OCI-LY1 (cell line): ENCODE measurements at regions not wholly inside any gene's neighbourhood (a gene's known extent, or its start where the extent isn't known, plus 50 kb on each side); places are given as distances from the start of the nearest gene placed in this dataset.

ENCODE experiments used
- H2AFZ ChIP-seq: fragments of 200-600 bp; sonication (generic), shearing (Covaris generic); 2 replicates; pipeline ENCODE4 v1.6.0; 2014; ENCODE audit warnings: antibody characterized with exemption, mild to moderate bottlenecking, low read length
- H3F3A ChIP-seq: fragments of 200-600 bp; sonication (generic), shearing (Covaris generic); 2 replicates; pipeline ENCODE4 v1.6.0; 2014; ENCODE audit warnings: mild to moderate bottlenecking, antibody characterized with exemption, low read length, moderate library complexity; ENCODE audit not compliant: insufficient read depth
- H3K27ac ChIP-seq: fragments of 200-600 bp; sonication (generic); 2 replicates; pipeline ENCODE4 v1.5.1; 2014; ENCODE audit warnings: low read length, mixed run types, mild to moderate bottlenecking, low read depth; ENCODE audit not compliant: poor library complexity, severe bottlenecking
- H3K27me3 ChIP-seq: fragments of 200-600 bp; sonication (generic); 2 replicates; pipeline ENCODE4 v1.6.0; 2014; ENCODE audit warnings: antibody characterized with exemption, mild to moderate bottlenecking, low read length, moderate library complexity; ENCODE audit not compliant: insufficient read depth
- H3K36me3 ChIP-seq: fragments of 200-600 bp; sonication (generic); 2 replicates; pipeline ENCODE4 v1.6.1; 2014; ENCODE audit warnings: mild to moderate bottlenecking, antibody characterized with exemption, low read length, moderate library complexity, mixed read lengths; ENCODE audit not compliant: insufficient read depth
- H3K4me1 ChIP-seq: fragments of 200-600 bp; sonication (generic); 2 replicates; pipeline ENCODE4 v1.5.1; 2014; ENCODE audit warnings: mild to moderate bottlenecking, low read length, moderate library complexity; ENCODE audit not compliant: insufficient read depth, severe bottlenecking
- H3K4me2 ChIP-seq: fragments of 200-600 bp; sonication (generic), shearing (Covaris generic); 2 replicates; pipeline ENCODE4 v1.6.1; 2014; ENCODE audit warnings: low read length
- H3K4me3 ChIP-seq: fragments of 200-600 bp; sonication (generic); 2 replicates; pipeline ENCODE4 v1.5.1; 2014; ENCODE audit warnings: low read length, low read depth, mild to moderate bottlenecking, mixed read lengths; ENCODE audit not compliant: poor library complexity, severe bottlenecking
- H3K79me2 ChIP-seq: fragments of 200-600 bp; shearing (Covaris generic); 2 replicates; pipeline ENCODE4 v1.6.1; 2016; ENCODE audit warnings: mixed run types, low read length, mixed read lengths; ENCODE audit not compliant: insufficient read depth
- H3K9ac ChIP-seq: fragments of 200-600 bp; sonication (generic), shearing (Covaris generic); 2 replicates; pipeline ENCODE4 v1.6.1; 2014; ENCODE audit warnings: mild to moderate bottlenecking, low read length, mixed read lengths
- H3K9me2 ChIP-seq: fragments of 200-600 bp; sonication (generic), shearing (Covaris generic); 2 replicates; pipeline ENCODE4 v1.6.1; 2014; ENCODE audit warnings: low read depth, mild to moderate bottlenecking, low read length, mixed read lengths
- H3K9me3 ChIP-seq: fragments of 200-600 bp; shearing (Covaris generic); 2 replicates; pipeline ENCODE4 v1.6.1; 2014; ENCODE audit warnings: low read length, mixed read lengths
- H4K20me1 ChIP-seq: fragments of 200-600 bp; sonication (generic), shearing (Covaris generic); 2 replicates; pipeline ENCODE4 v1.6.0; 2016; ENCODE audit warnings: mild to moderate bottlenecking, low read length; ENCODE audit not compliant: insufficient read depth
- CTCF ChIP-seq: fragments of 200-600 bp; sonication (generic), shearing (Covaris generic); IDR thresholded peaks from 2 replicates; pipeline ENCODE4 v1.5.1; 2017; ENCODE audit warnings: mild to moderate bottlenecking, antibody characterized with exemption, low read length, moderate library complexity, mixed read lengths
- EZH2 ChIP-seq: fragments of 200-600 bp; sonication (generic), shearing (Covaris generic); IDR thresholded peaks from 2 replicates; pipeline ENCODE4 v1.8.0; 2017; ENCODE audit warnings: borderline replicate concordance, mixed run types, mild to moderate bottlenecking, antibody characterized with exemption, low read length, moderate library complexity, mixed read lengths

DNA sequence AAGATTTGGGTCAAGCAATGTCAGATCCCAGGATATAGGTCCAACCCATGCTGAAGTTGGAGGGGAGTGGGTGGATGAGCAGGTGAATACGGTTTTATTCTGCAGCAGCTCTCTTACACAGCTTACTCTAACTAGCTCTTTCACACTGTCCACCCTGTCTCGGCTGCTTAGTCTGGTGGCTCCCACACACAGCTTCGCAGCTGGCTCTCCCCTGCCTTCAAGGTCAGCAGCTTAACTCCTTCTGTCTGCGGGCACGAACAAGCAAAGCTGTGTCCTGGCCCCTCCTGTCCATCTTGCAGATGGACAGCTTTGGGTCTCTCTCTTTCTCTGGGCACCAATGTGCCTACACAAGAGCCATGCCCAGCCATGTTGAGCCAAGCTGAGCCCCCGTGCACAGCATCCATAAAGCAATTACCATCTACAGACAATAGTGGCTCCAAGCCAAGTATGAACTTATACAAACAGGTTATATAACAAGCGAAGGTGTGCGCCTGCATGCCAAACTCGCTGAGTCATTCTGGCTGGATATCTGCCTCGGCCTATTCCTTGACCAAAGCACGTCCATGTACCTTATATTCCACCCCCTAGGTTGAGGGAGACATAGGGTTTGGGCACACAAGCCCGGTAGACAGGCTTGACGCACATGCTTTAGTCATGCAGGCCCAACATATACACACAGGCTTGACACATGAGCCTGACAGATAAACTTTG is 1307.8 kb upstream of the RAG2 start:
- H3K9me3 ChIP-seq: no peaks in the 10 kb centered on the region
- no peaks in the 10 kb centered on the region for H3K27me3 ChIP-seq
- H3F3A ChIP-seq: no peaks in the 10 kb centered on the region
- H3K4me3 ChIP-seq: no peak overlapping the region
- H3K27ac ChIP-seq: no peak overlapping the region
- H2AFZ ChIP-seq: no peak overlapping the region
- H3K4me1 ChIP-seq: no peaks in the 10 kb centered on the region
- H3K4me2 ChIP-seq: no peak overlapping the region
- H3K36me3 ChIP-seq: no peaks in the 10 kb centered on the region
- no peaks in the 10 kb centered on the region for H3K79me2 ChIP-seq
- H3K9ac ChIP-seq: no peak overlapping the region
- no peaks in the 10 kb centered on the region for H3K9me2 ChIP-seq
- H4K20me1 ChIP-seq: no peaks in the 10 kb centered on the region
- no peak for TF ChIP-seq CTCF
- no peak for TF ChIP-seq EZH2

GRCh38 chr11:37896016-37896415 is 1298.0 kb upstream of the RAG2 start:
- Histone ChIP-seq H3F3A (no peaks in the 10 kb centered on the region), H3K36me3 (no peaks in the 10 kb centered on the region), H3K9me2 (no peaks in the 10 kb centered on the region), H3K27ac (no peak overlapping the region), H2AFZ (no peak overlapping the region), H3K27me3 (no peaks in the 10 kb centered on the region), H3K79me2 (no peaks in the 10 kb centered on the region), H4K20me1 (no peaks in the 10 kb centered on the region), H3K4me1 (no peaks in the 10 kb centered on the region), H3K4me2 (no peak overlapping the region), H3K9ac (no peak overlapping the region), H3K4me3 (no peak overlapping the region), H3K9me3 (peaks cover 4% of the 10 kb centered on the region; the same call in 1 of the 2 replicates)
- TF ChIP-seq EZH2 (no peak), CTCF (no peak)

DNA sequence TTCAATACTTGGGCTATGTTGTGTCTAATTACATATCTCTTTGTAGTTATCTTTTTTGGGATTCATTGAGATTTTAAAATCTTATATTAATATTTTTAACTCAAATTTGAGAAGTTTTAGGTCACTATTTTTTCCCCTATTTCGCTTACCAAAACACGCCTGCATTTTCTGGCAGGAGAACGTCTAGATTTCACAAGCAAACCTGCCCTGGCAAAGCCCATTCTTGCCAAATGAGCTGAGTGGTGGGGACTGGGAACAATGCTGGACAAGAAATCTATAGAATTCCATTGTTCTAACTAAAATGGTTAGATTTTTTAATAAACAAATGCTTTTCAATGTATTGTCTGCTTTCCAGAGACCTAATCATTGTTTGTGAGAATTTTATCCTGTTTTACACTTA is 1283.7 kb upstream of the RAG2 start:
- Histone ChIP-seq H3K27me3 (no peaks in the 10 kb centered on the region), H3K36me3 (no peaks in the 10 kb centered on the region), H2AFZ (no peak overlapping the region), H3K4me1 (no peaks in the 10 kb centered on the region), H3F3A (no peaks in the 10 kb centered on the region), H3K27ac (no peak overlapping the region), H3K9ac (no peak overlapping the region), H4K20me1 (no peaks in the 10 kb centered on the region), H3K79me2 (no peaks in the 10 kb centered on the region), H3K9me2 (no peaks in the 10 kb centered on the region), H3K4me2 (no peak overlapping the region), H3K4me3 (no peak overlapping the region), H3K9me3 (no peaks in the 10 kb centered on the region)
- no peak for TF ChIP-seq EZH2
- TF ChIP-seq CTCF: no peak
